ENCODE measurements at regions not wholly inside any gene's neighbourhood (a gene's known extent, or its start where the extent isn't known, plus 50 kb on each side); places are given as distances from the start of the nearest gene placed in this dataset.

- Histone ChIP-seq H3K9ac (ENCODE audit: low read length) (no peak overlapping the region), H3K27ac (ENCODE audit: low read length) (no peak overlapping the region), H3K27me3 (ENCODE audit: low read length) (no peaks in the 10 kb centered on the region), H3K4me2 (ENCODE audit: low read length) (no peak overlapping the region), H3K79me2 (ENCODE audit: low read length) (no peaks in the 10 kb centered on the region), H3K9me2 (replicated peaks; ENCODE audit: low read length) (no peaks in the 10 kb centered on the region), H3K9me3 (ENCODE audit: low read length) (no peaks in the 10 kb centered on the region), H2AFZ (ENCODE audit: low read length) (no peak overlapping the region), H3F3A (ENCODE audit: low read length, unreplicated experiment) (no peaks in the 10 kb centered on the region), H3K4me3 (ENCODE audit: low read length) (no peak overlapping the region), H4K20me1 (ENCODE audit: low read length) (no peaks in the 10 kb centered on the region), H3K4me1 (ENCODE audit: insufficient read depth, low read length) (no peaks in the 10 kb centered on the region), H3K36me3 (ENCODE audit: low read depth, low read length) (no peaks in the 10 kb centered on the region)
- ChIA-PET CTCF (no interaction called here), POLR2A (ENCODE audit: unreplicated experiment) (no interaction called here)
- DNase-seq (no peak), ATAC-seq (no peak)
- BruUV-seq (replicated peaks): no TSS peak
- TF ChIP-seq EZH2phosphoT487 (IDR thresholded peaks at IDR 0.05; ENCODE audit: borderline replicate concordance, low read length): no peak
- no peak for TF ChIP-seq CTCF (conservative IDR thresholded peaks at IDR 0.05; ENCODE audit: low read depth, low read length)
- TF ChIP-seq EZH2 (IDR thresholded peaks at IDR 0.05; ENCODE audit: low read length, unreplicated experiment): no peak
- intact Hi-C loops (cut with micrococcal nuclease): no loop called here
Measured at GRCh38 chrX:768596-768995, 138.0 kb downstream of the SHOX start.

GRCh38 chrX:758917-759316 lies 128.3 kb downstream of the SHOX start:
- Histone ChIP-seq H3K4me3 (ENCODE audit: low read length) (no peak overlapping the region), H4K20me1 (ENCODE audit: low read length) (no peaks in the 10 kb centered on the region), H3K36me3 (ENCODE audit: low read depth, low read length) (no peaks in the 10 kb centered on the region), H3K9ac (ENCODE audit: low read length) (no peak overlapping the region), H3K4me1 (ENCODE audit: insufficient read depth, low read length) (no peaks in the 10 kb centered on the region), H3K9me3 (ENCODE audit: low read length) (no peaks in the 10 kb centered on the region), H3K27ac (ENCODE audit: low read length) (no peak overlapping the region), H3K4me2 (ENCODE audit: low read length) (no peak overlapping the region), H3K27me3 (ENCODE audit: low read length) (no peaks in the 10 kb centered on the region), H3K9me2 (replicated peaks; ENCODE audit: low read length) (no peaks in the 10 kb centered on the region), H2AFZ (ENCODE audit: low read length) (no peak overlapping the region), H3F3A (ENCODE audit: low read length, unreplicated experiment) (no peaks in the 10 kb centered on the region), H3K79me2 (ENCODE audit: low read length) (no peaks in the 10 kb centered on the region)
- no peak for DNase-seq
- CTCF ChIA-PET: no interaction called here
- POLR2A ChIA-PET (ENCODE audit: unreplicated experiment): no interaction called here
- intact Hi-C loops (cut with micrococcal nuclease): no loop called here
- no TSS peak for BruUV-seq (replicated peaks)
- no peak for TF ChIP-seq EZH2phosphoT487 (IDR thresholded peaks at IDR 0.05; ENCODE audit: borderline replicate concordance, low read length)
- TF ChIP-seq CTCF (conservative IDR thresholded peaks at IDR 0.05; ENCODE audit: low read depth, low read length): no peak
- no peak for TF ChIP-seq EZH2 (IDR thresholded peaks at IDR 0.05; ENCODE audit: low read length, unreplicated experiment)
- no peak for ATAC-seq

- no peak overlapping the region for H3K9ac ChIP-seq (ENCODE audit: low read length)
- no peaks in the 10 kb centered on the region for H3K9me3 ChIP-seq (ENCODE audit: low read length)
- no peak for ATAC-seq
- intact Hi-C loops (cut with micrococcal nuclease): no loop called here
- no peak overlapping the region for H3K4me2 ChIP-seq (ENCODE audit: low read length)
- H2AFZ ChIP-seq (ENCODE audit: low read length): no peak overlapping the region
- H3F3A ChIP-seq (ENCODE audit: low read length, unreplicated experiment): no peaks in the 10 kb centered on the region
- no peaks in the 10 kb centered on the region for H3K36me3 ChIP-seq (ENCODE audit: low read depth, low read length)
- H3K9me2 ChIP-seq (replicated peaks; ENCODE audit: low read length): no peaks in the 10 kb centered on the region
- no TSS peak for BruUV-seq (replicated peaks)
- no peaks in the 10 kb centered on the region for H4K20me1 ChIP-seq (ENCODE audit: low read length)
- no peak overlapping the region for H3K4me3 ChIP-seq (ENCODE audit: low read length)
- POLR2A ChIA-PET (ENCODE audit: unreplicated experiment): no interaction called here
- no peaks in the 10 kb centered on the region for H3K79me2 ChIP-seq (ENCODE audit: low read length)
- no peak overlapping the region for H3K27ac ChIP-seq (ENCODE audit: low read length)
- CTCF ChIA-PET: no interaction called here
- TF ChIP-seq EZH2 (IDR thresholded peaks at IDR 0.05; ENCODE audit: low read length, unreplicated experiment) (no peak), EZH2phosphoT487 (IDR thresholded peaks at IDR 0.05; ENCODE audit: borderline replicate concordance, low read length) (no peak), CTCF (conservative IDR thresholded peaks at IDR 0.05; ENCODE audit: low read depth, low read length) (no peak)
- H3K4me1 ChIP-seq (ENCODE audit: insufficient read depth, low read length): no peaks in the 10 kb centered on the region
- no peak for DNase-seq
- peaks cover 5% of the 10 kb centered on the region; the same call in 1 of the 2 replicates for H3K27me3 ChIP-seq (ENCODE audit: low read length)
Measured at GRCh38 chrX:750812-751211, 120.2 kb downstream of the SHOX start.

All from PC-3 (cell line).